NCI-H774 (cell line): ENCODE measurements at regions not wholly inside any gene's neighbourhood (a gene's known extent, or its start where the extent isn't known, plus 50 kb on each side); places are given as distances from the start of the nearest gene placed in this dataset.

Experiments used
- DNase-seq: peaks from one replicate; lab custom pipeline; 2025; lab: John Stamatoyannopoulos, UW

DNA sequence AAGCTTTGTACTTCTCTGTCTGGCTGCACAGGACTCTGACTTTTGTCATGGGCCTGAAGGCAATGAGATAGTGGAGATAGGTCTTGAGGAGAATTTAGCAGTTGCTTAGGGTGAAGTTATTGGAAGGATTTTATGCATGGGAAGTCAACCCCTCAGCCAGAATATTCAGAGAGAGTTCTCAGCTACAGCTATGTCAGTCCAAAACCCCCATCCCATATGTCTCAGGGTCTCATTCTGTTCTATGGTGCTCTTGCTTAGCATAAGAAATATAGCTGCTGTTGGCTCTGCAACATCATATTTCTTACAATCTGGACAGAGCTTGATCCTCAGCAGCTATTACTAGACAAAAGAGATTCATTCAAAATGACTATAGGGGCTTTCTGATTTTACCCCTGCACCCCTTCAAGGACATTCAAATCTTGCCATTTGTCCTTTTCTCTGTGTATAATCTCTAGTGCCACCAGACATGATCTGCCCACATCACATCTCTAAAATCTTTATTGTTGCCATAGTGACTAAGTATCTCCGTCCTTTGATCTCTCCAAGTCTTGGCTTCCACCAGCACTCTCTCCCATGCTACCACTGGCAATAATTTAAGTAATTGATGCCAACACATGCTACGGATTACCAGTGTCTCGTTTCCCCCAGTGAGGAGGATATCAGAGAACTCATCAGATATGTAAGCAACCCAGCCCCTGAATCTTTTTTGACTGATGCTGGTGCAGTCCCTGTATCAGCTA, 327.1 kb upstream of the ISX start:
- no peak for DNase-seq

GRCh38 chr22:34743110-34743751, 322.7 kb upstream of the ISX start:
- DNase-seq = no peak

- no peak for DNase-seq
These were observed 305.5 kb upstream of the ISX start for GRCh38 chr22:34760276-34761008.

- DNase-seq = no peak
These were observed 304.8 kb upstream of the ISX start for GRCh38 chr22:34761111-34761510.

GRCh38 chr22:34763496-34763895, 302.5 kb upstream of the ISX start:
- DNase-seq = no peak

DNA sequence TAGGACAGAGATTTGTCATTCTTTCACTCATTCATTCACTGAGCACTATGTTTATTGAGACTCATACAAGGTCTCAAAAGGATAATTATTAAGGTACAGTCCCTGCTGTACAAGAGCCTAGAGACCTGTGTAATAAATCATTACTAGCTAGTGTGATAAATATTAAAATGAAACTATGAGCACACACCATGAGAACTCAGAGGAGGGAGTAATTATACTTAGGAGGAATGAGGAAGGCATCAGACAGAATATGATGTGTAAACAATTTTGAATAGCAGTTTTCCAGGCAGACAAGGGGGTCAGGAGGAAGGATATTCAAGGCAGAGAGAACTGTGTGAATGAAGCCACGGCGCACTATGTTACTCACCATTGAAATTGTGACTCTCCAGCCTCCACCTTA, 300.8 kb upstream of the ISX start:
- no peak for DNase-seq

- DNase-seq = no peak
These were observed 296.6 kb upstream of the ISX start for GRCh38 chr22:34769361-34769760.

GRCh38 chr22:34776817-34777216, 289.1 kb upstream of the ISX start:
- DNase-seq = no peak

DNA sequence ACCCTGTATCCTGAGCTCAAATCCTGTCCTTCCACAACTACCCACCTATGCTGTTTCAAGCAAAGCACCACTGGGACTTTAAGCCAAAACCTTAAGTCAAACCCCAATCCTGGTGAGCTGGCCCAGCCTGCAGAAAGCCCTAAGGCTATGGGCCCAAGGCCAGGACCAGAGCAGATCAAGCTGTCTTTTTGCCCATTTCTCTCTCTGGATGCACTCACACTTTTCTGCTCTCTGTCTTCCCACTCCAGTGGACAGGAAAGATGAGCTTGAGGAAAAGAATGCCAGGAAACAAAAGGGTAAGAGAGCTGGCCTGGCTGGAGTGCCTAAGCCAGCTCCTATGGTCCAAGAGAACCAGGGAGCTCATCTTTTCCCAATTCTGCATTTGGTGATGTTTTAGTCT, 284.3 kb upstream of the ISX start:
- DNase-seq = no peak

- DNase-seq = no peak
These were observed 282.5 kb upstream of the ISX start for GRCh38 chr22:34783436-34783835.

DNA sequence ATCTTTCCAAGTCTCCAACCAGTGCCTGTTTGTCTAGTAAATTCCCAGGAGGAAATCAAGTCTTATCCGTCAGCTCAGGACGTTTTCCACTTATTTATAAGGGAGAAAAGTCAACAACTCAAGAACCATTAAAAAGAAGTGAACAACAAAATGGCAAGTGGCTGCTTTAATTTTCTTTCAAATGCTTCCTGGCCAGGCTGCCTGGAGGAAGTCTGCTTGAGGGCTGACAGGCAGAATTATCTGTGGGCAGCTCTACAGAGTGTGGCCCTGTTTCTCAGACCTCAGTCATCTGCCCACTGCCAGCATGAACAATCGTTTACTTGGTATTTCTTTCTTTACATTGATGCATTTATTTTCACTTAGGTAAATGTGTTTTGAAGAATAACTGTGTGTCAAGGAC, 281.9 kb upstream of the ISX start:
- DNase-seq = no peak

- no peak for DNase-seq
These were observed 268.1 kb upstream of the ISX start for GRCh38 chr22:34797826-34798225.

GRCh38 chr22:34798605-34799004, 267.4 kb upstream of the ISX start:
- no peak for DNase-seq

DNA sequence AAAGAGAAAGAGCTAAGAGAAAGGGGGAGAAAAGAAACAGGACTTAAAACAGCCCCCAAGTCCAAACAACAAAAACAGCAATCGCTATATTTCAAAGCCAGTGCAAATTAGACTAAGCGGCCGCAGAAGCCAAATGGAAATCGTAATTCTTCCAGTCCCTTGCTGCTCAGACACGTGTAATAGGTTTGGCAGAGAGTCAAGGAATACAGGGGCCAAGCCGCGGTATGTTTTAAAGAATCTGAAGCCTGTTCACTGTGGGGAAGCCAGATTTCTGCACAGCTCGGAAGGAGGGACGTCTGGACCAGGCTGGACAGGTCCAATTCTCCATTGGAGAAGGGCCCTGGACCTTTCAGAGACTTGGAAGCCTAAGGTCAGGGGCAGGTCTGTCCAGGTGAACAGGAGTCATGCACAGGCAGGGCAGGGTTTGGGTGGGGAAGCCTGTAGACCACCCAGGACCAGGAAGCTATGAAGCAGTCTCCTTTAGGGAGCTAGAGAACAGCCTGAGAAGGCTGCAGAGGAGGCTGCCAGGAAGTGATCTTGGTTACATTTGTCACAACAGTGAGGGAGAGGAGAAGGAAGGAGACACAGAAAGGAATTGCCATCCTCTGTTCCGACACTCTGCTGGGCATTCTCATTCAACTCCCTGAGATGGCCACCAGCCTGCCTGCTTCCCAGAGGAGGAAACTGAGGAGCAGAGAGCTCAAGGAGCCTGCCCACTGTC, 265.5 kb upstream of the ISX start:
- DNase-seq = no peak

- no peak for DNase-seq
These were observed 264.7 kb upstream of the ISX start for GRCh38 chr22:34801221-34801620.

GRCh38 chr22:34804091-34804490, 261.9 kb upstream of the ISX start:
- no peak for DNase-seq

DNA sequence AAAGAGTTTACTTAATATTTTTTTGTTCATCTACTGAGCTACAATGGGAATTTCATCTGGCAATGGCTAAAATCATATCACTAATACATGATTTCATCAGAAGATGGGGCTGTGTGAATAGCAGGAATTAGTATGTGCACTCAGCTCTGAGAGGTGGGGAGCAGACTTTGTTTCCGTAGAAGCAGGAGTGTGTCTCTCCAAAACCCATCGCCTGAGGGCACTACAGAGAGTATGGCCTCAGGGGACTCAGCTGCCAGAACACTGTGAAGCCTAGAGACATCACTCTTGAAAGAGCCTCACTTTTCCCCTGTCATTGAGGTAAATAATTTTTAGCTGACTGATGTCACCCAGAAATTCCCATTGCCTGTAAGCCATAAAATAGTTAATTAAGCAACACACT, 261.4 kb upstream of the ISX start:
- no peak for DNase-seq

- no peak for DNase-seq
These were observed 260.2 kb upstream of the ISX start for GRCh38 chr22:34805771-34806170.

GRCh38 chr22:34808618-34809017, 257.3 kb upstream of the ISX start:
- DNase-seq = no peak

GRCh38 chr22:34812631-34813030, 253.3 kb upstream of the ISX start:
- DNase-seq = no peak

- no peak for DNase-seq
These were observed 251.5 kb upstream of the ISX start for GRCh38 chr22:34814260-34815025.

DNA sequence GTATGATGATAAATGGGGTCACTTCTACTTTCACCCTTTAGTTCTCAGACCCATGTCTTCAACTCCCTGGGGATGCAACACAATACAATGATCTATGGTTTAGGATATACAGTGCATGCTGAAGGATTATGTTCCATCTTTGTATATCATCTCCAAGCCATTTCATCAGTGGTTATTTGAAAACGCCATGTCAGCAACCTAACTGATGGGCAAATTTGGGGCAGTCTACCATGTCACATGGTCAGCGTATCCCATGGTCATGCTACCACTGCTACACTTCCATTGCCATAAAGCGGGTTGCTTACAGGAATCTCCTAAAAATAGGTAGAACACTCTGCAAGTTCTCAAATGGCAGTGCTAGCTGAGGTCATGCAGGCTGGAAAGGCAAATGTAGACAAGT, 236.5 kb upstream of the ISX start:
- no peak for DNase-seq
